ENCODE measurements at regions not wholly inside any gene's neighbourhood (a gene's known extent, or its start where the extent isn't known, plus 50 kb on each side); places are given as distances from the start of the nearest gene placed in this dataset.

DNA sequence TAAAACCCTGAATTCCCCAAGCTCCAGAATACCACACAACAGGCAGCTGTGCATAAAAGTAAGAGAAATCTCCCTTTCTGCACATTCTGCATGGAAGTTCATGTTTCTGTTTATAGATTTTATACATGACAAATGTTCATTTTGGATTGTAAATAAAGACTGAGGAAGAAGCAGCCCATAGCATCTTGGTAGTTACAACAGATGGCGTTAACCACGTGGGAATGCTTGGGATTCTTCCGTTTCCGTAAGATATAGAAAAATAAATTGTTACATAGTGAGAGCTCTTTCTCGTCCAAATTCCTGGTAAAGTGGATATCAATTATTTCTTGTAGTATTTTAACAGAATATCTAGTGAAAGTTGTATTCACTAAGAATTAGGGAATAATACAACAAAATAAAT lies 1016.5 kb downstream of the GRM8 start:
- TF ChIP-seq, protein P1, sequence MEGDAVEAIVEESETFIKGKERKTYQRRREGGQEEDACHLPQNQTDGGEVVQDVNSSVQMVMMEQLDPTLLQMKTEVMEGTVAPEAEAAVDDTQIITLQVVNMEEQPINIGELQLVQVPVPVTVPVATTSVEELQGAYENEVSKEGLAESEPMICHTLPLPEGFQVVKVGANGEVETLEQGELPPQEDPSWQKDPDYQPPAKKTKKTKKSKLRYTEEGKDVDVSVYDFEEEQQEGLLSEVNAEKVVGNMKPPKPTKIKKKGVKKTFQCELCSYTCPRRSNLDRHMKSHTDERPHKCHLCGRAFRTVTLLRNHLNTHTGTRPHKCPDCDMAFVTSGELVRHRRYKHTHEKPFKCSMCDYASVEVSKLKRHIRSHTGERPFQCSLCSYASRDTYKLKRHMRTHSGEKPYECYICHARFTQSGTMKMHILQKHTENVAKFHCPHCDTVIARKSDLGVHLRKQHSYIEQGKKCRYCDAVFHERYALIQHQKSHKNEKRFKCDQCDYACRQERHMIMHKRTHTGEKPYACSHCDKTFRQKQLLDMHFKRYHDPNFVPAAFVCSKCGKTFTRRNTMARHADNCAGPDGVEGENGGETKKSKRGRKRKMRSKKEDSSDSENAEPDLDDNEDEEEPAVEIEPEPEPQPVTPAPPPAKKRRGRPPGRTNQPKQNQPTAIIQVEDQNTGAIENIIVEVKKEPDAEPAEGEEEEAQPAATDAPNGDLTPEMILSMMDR (IDR thresholded peaks at IDR 0.05; ENCODE audit: insufficient read depth in 1 of 2, low read depth in 1 of 2, low read length in 1 of 2, severe bottlenecking in 1 of 2, unreplicated experiment in 1 of 2) = no peak
- H3K27me3 ChIP-seq (replicated peaks; ENCODE audit: control insufficient read depth, insufficient read depth, low read length) = no peaks in the 10 kb centered on the region
- intact Hi-C loops (cut with micrococcal nuclease; ENCODE audit: unreplicated experiment) = no loop called here
- no peaks in the 10 kb centered on the region for H3K36me3 ChIP-seq (ENCODE audit: control insufficient read depth, insufficient read depth, low read length)
- ChIA-PET CTCF (no interaction called here), POLR2A (no interaction called here)
- H3K9me3 ChIP-seq = no peaks in the 10 kb centered on the region
- Mint-ChIP-seq H3K9me3 (ENCODE audit: unreplicated experiment) (peaks cover 5% of the 10 kb centered on the region), H3K4me3 (ENCODE audit: unreplicated experiment) (no peak overlapping the region), H3K36me3 (ENCODE audit: insufficient read depth, unreplicated experiment) (no peaks in the 10 kb centered on the region), H3K4me1 (ENCODE audit: low read depth, unreplicated experiment) (no peaks in the 10 kb centered on the region), H3K27ac (ENCODE audit: unreplicated experiment) (no peak overlapping the region), H3K27me3 (ENCODE audit: insufficient read depth, unreplicated experiment) (no peaks in the 10 kb centered on the region)
- no peak for DNase-seq
- no peak overlapping the region for H3K4me3 ChIP-seq (ENCODE audit: low read depth, low read length)
- BruUV-seq (replicated peaks) = no TSS peak
- no peaks in the 10 kb centered on the region for H3K4me1 ChIP-seq

DNA sequence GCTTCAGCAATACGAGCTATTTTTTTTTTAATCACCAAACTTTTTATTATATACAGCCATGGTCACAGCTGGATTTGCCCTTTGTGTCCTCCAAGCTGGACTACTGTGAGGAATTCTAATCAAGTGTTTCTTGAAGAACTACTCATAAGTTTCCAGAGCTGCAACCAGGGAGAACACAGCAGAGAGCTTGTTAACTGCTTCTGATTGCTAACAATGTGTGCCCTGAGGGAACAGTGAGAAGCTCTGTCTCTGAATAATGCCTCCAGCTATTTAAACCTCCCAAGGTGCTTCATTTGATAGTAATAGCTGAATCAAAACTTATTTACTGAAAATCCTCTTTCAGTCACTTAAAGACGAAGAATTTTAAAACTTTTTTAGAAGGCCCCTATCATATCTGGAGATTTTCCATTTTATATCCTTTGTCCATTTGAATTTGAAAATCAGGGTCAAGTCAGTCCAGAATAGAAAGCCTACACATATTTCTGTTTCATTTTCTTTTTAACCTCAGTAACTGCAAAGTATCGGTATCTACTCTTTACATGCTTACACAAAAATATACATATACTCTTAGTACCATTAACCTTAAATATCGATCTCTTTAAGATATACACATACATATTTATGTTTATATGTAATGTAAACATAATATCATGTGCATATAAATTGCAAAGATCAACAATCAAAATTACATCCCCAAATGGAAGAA lies 1024.2 kb downstream of the GRM8 start:
- Histone ChIP-seq H3K27me3 (replicated peaks; ENCODE audit: control insufficient read depth, insufficient read depth, low read length) (no peaks in the 10 kb centered on the region), H3K36me3 (ENCODE audit: control insufficient read depth, insufficient read depth, low read length) (no peaks in the 10 kb centered on the region), H3K4me1 (no peaks in the 10 kb centered on the region), H3K9me3 (no peaks in the 10 kb centered on the region), H3K4me3 (ENCODE audit: low read depth, low read length) (no peak overlapping the region)
- H3K27ac Mint-ChIP-seq (ENCODE audit: unreplicated experiment) = no peak overlapping the region
- TF ChIP-seq, protein P1 (IDR thresholded peaks at IDR 0.05; ENCODE audit: insufficient read depth in 1 of 2, low read depth in 1 of 2, low read length in 1 of 2, severe bottlenecking in 1 of 2, unreplicated experiment in 1 of 2) = no peak
- BruUV-seq (replicated peaks) = no TSS peak
- H3K4me1 Mint-ChIP-seq (ENCODE audit: low read depth, unreplicated experiment) = no peaks in the 10 kb centered on the region
- POLR2A ChIA-PET = no interaction called here
- intact Hi-C loops (cut with micrococcal nuclease; ENCODE audit: unreplicated experiment) = no loop called here
- no peak overlapping the region for H3K4me3 Mint-ChIP-seq (ENCODE audit: unreplicated experiment)
- no peaks in the 10 kb centered on the region for H3K9me3 Mint-ChIP-seq (ENCODE audit: unreplicated experiment)
- H3K27me3 Mint-ChIP-seq (ENCODE audit: insufficient read depth, unreplicated experiment) = no peaks in the 10 kb centered on the region
- H3K36me3 Mint-ChIP-seq (ENCODE audit: insufficient read depth, unreplicated experiment) = no peaks in the 10 kb centered on the region
- DNase-seq = no peak
- CTCF ChIA-PET = no interaction called here

DNA sequence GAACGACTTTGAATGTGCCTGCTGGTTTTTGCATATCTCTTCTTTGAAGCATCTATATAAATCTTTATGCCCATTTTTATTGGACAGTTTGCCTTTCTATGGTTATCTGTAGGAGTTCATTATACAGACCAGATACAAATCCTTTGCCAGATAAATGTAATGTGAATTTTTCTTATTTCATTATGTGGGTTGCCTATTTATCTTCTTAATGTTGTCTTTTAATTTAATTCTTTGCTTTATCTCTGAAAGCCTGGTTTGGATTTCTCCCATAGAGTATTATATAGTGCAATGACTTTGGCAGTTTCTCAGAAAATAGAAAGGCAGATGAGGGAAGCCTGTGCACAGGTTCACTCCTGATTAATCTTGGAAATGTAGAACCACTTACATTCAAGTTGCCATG lies 1025.1 kb downstream of the GRM8 start:
- Histone ChIP-seq H3K27me3 (replicated peaks; ENCODE audit: control insufficient read depth, insufficient read depth, low read length) (no peaks in the 10 kb centered on the region), H3K9me3 (no peaks in the 10 kb centered on the region), H3K4me3 (ENCODE audit: low read depth, low read length) (no peak overlapping the region), H3K36me3 (ENCODE audit: control insufficient read depth, insufficient read depth, low read length) (no peaks in the 10 kb centered on the region), H3K4me1 (no peaks in the 10 kb centered on the region)
- Mint-ChIP-seq H3K4me1 (ENCODE audit: low read depth, unreplicated experiment) (no peaks in the 10 kb centered on the region), H3K4me3 (ENCODE audit: unreplicated experiment) (no peak overlapping the region), H3K9me3 (ENCODE audit: unreplicated experiment) (no peaks in the 10 kb centered on the region), H3K27ac (ENCODE audit: unreplicated experiment) (no peak overlapping the region), H3K36me3 (ENCODE audit: insufficient read depth, unreplicated experiment) (no peaks in the 10 kb centered on the region), H3K27me3 (ENCODE audit: insufficient read depth, unreplicated experiment) (no peaks in the 10 kb centered on the region)
- TF ChIP-seq, protein P1 (IDR thresholded peaks at IDR 0.05; ENCODE audit: insufficient read depth in 1 of 2, low read depth in 1 of 2, low read length in 1 of 2, severe bottlenecking in 1 of 2, unreplicated experiment in 1 of 2) = no peak
- CTCF ChIA-PET = no interaction called here
- no peak for DNase-seq
- intact Hi-C loops (cut with micrococcal nuclease; ENCODE audit: unreplicated experiment) = no loop called here
- POLR2A ChIA-PET = no interaction called here
- BruUV-seq (replicated peaks) = no TSS peak

Measured in Caco-2 (cell line).